GM23338 (cell line): ENCODE measurements at regions not wholly inside any gene's neighbourhood (a gene's known extent, or its start where the extent isn't known, plus 50 kb on each side); places are given as distances from the start of the nearest gene placed in this dataset.

ENCODE experiments used
- ATAC-seq: fragments of 200-7000 bp; cut with Tn5 transposase; 3 replicates; pipeline ENCODE4 v1.9.1; 2020
- DNase-seq: peaks from one replicate; pipeline ENCODE4 v3.0.0-alpha.2; 2015; ENCODE audit warnings: low spot score
- H2AFZ ChIP-seq: fragments of 200-600 bp; sonication (generic); 2 replicates; pipeline ENCODE4 v1.8.0; 2016; ENCODE audit warnings: antibody characterized with exemption, mild to moderate bottlenecking, moderate library complexity
- H3F3A ChIP-seq: fragments of 200-600 bp; sonication (generic); replicated peaks from 2 replicates; pipeline ENCODE4 v1.8.0; 2017; ENCODE audit warnings: antibody characterized with exemption, mixed run types, low read depth
- H3K27ac ChIP-seq: fragments of 200-600 bp; sonication (generic); 2 replicates; pipeline ENCODE4 v1.6.1; 2016; ENCODE audit warnings: low read depth
- H3K27me3 ChIP-seq: fragments of 200-600 bp; sonication (generic); 2 replicates; pipeline ENCODE4 v1.8.0; 2016; ENCODE audit warnings: mild to moderate bottlenecking, mixed run types, moderate library complexity; ENCODE audit not compliant: insufficient read depth
- H3K36me3 ChIP-seq: fragments of 200-600 bp; sonication (generic); 2 replicates; pipeline ENCODE4 v1.8.0; 2016; ENCODE audit warnings: mild to moderate bottlenecking; ENCODE audit not compliant: insufficient read depth
- H3K4me1 ChIP-seq: fragments of 200-600 bp; sonication (generic); 2 replicates; pipeline ENCODE4 v1.8.0; 2016; ENCODE audit warnings: mild to moderate bottlenecking, moderate library complexity; ENCODE audit not compliant: insufficient read depth
- H3K4me2 ChIP-seq: fragments of 200-600 bp; sonication (generic); 2 replicates; pipeline ENCODE4 v1.7.1; 2017; ENCODE audit warnings: mixed run types
- H3K4me3 ChIP-seq: fragments of 200-600 bp; sonication (generic); 2 replicates; pipeline ENCODE4 v1.6.1; 2016; ENCODE audit warnings: mixed run types
- H3K79me2 ChIP-seq: fragments of 200-600 bp; sonication (generic); replicated peaks from 2 replicates; pipeline ENCODE4 v1.8.0; 2017; ENCODE audit warnings: mild to moderate bottlenecking; ENCODE audit not compliant: insufficient read depth
- H3K9me2 ChIP-seq: fragments of 200-600 bp; sonication (generic); 2 replicates; pipeline ENCODE4 v1.8.0; 2017; ENCODE audit not compliant: insufficient read depth
- H4K20me1 ChIP-seq: fragments of 200-600 bp; sonication (generic); replicated peaks from 2 replicates; pipeline ENCODE4 v1.8.0; 2017; ENCODE audit warnings: mild to moderate bottlenecking; ENCODE audit not compliant: insufficient read depth
- H3K27ac Mint-ChIP-seq: 2 replicates; pipeline ENCODE4 v1.8.0; 2020; ENCODE audit warnings: inconsistent platforms, mild to moderate bottlenecking, moderate library complexity, mixed read lengths
- H3K27me3 Mint-ChIP-seq: 3 replicates; pipeline ENCODE4 v1.8.0; 2022; ENCODE audit warnings: low read depth, mild to moderate bottlenecking, moderate library complexity, mixed read lengths, inconsistent platforms; ENCODE audit not compliant: insufficient read depth, poor library complexity
- H3K36me3 Mint-ChIP-seq: 3 replicates; pipeline ENCODE4 v1.8.0; 2021; ENCODE audit warnings: low read depth, mild to moderate bottlenecking, inconsistent platforms, moderate library complexity, mixed read lengths
- H3K4me1 Mint-ChIP-seq: 3 replicates; pipeline ENCODE4 v1.8.0; 2020; ENCODE audit warnings: mild to moderate bottlenecking, inconsistent platforms, mixed read lengths
- H3K4me3 Mint-ChIP-seq: 3 replicates; pipeline ENCODE4 v1.8.0; 2021; ENCODE audit warnings: moderate library complexity, mild to moderate bottlenecking, inconsistent platforms, mixed read lengths
- H3K9me3 Mint-ChIP-seq: 3 replicates; pipeline ENCODE4 v1.8.0; 2020; ENCODE audit warnings: moderate library complexity, mild to moderate bottlenecking, inconsistent platforms, mixed read lengths
- CREB1 ChIP-seq: fragments of 250-450 bp; sonication (Bioruptor Pico); IDR thresholded peaks from 2 replicates; pipeline ENCODE4 v1.5.0; 2020; ENCODE audit warnings: low read depth, mild to moderate bottlenecking, moderate library complexity
- EZH2 ChIP-seq: fragments of 200-600 bp; sonication (generic); IDR thresholded peaks from one replicate; pipeline ENCODE4 v1.8.0; 2017; ENCODE audit warnings: antibody characterized with exemption, mild to moderate bottlenecking, low read depth; ENCODE audit not compliant: unreplicated experiment
- EZH2phosphoT487 ChIP-seq: fragments of 200-600 bp; sonication (generic); IDR thresholded peaks from one replicate; pipeline ENCODE4 v1.8.1; 2018; ENCODE audit warnings: antibody characterized with exemption; ENCODE audit not compliant: unreplicated experiment
- JUNB ChIP-seq: IDR thresholded peaks from one replicate; pipeline ENCODE4 v1.6.1; 2016; ENCODE audit warnings: antibody characterized with exemption; ENCODE audit not compliant: unreplicated experiment
- NANOG ChIP-seq: IDR thresholded peaks from 2 replicates; pipeline ENCODE4 v1.6.1; 2016; ENCODE audit warnings: antibody characterized with exemption, borderline replicate concordance
- POLR2AphosphoS5 ChIP-seq: IDR thresholded peaks from 2 replicates; pipeline ENCODE4 v1.6.1; 2016; ENCODE audit warnings: antibody characterized with exemption, low read depth
- TF ChIP-seq, protein P1 (sequence below), 2 experiments: fragments of 200-600 bp in 1 of 2; sonication (generic) in 1 of 2; conservative IDR thresholded peaks; 2 replicates each; pipeline versions ENCODE4 v1.5.1 to v1.6.1; 2016 to 2017; ENCODE audit warnings: antibody characterized with exemption in 2 of 2, low read depth in 2 of 2, mild to moderate bottlenecking in 2 of 2, moderate library complexity in 1 of 2
- TF ChIP-seq, protein P2 (sequence below): fragments of 250-450 bp; sonication (Bioruptor Pico); IDR thresholded peaks from 2 replicates; pipeline ENCODE4 v1.5.0; 2020; ENCODE audit warnings: mild to moderate bottlenecking, moderate library complexity

DNA sequence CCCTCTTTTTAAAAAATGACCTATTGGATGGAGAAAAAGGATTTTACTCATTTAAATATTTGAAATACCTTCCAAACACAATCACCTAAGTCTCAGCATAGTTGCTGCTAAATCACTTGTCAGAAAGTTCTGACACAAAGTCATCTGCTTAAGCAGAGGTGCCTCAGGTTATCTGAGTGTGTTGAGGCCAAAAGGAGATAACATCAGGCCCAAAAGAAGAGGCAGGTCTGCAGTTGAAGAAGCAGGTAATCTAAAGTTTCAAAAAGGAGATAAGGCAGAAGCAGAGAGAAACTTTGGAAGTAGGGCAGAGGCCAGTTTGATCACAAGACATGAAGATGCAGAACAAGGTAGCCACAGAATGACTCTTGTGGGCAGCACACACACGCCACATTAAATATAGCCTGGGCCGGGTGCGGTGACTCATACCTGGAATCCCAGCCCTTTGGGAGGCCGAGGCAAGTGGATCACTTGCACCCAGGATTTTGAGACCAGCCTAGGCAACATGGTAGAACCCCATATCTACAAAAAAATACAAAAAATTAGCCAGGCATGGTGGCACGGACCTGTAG lies 175.7 kb upstream of the API5 start:
- Mint-ChIP-seq H3K4me3 (no peak overlapping the region), H3K4me1 (no peaks in the 10 kb centered on the region), H3K27me3 (peaks cover 2% of the 10 kb centered on the region), H3K9me3 (peaks cover 89% of the 10 kb centered on the region), H3K36me3 (peaks cover 27% of the 10 kb centered on the region), H3K27ac (no peak overlapping the region)
- Histone ChIP-seq H3K79me2 (no peaks in the 10 kb centered on the region), H3K9me2 (no peaks in the 10 kb centered on the region), H3K27ac (no peak overlapping the region), H2AFZ (no peak overlapping the region), H3K4me3 (no peak overlapping the region), H3F3A (no peaks in the 10 kb centered on the region), H3K27me3 (no peaks in the 10 kb centered on the region), H4K20me1 (no peaks in the 10 kb centered on the region), H3K4me1 (no peaks in the 10 kb centered on the region), H3K36me3 (no peaks in the 10 kb centered on the region), H3K4me2 (no peak overlapping the region)
- no peak for TF ChIP-seq EZH2
- TF ChIP-seq, protein P1, sequence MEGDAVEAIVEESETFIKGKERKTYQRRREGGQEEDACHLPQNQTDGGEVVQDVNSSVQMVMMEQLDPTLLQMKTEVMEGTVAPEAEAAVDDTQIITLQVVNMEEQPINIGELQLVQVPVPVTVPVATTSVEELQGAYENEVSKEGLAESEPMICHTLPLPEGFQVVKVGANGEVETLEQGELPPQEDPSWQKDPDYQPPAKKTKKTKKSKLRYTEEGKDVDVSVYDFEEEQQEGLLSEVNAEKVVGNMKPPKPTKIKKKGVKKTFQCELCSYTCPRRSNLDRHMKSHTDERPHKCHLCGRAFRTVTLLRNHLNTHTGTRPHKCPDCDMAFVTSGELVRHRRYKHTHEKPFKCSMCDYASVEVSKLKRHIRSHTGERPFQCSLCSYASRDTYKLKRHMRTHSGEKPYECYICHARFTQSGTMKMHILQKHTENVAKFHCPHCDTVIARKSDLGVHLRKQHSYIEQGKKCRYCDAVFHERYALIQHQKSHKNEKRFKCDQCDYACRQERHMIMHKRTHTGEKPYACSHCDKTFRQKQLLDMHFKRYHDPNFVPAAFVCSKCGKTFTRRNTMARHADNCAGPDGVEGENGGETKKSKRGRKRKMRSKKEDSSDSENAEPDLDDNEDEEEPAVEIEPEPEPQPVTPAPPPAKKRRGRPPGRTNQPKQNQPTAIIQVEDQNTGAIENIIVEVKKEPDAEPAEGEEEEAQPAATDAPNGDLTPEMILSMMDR (conservative IDR thresholded peaks at IDR 0.05; ENCODE audit: low read depth in 2 of 2), result no peak
- TF ChIP-seq JUNB, result no peak
- no peak for TF ChIP-seq NANOG
- TF ChIP-seq CREB1, result no peak
- TF ChIP-seq EZH2phosphoT487, result no peak
- no peak for TF ChIP-seq POLR2AphosphoS5
- ATAC-seq, result no peak
- no peak for DNase-seq

DNA sequence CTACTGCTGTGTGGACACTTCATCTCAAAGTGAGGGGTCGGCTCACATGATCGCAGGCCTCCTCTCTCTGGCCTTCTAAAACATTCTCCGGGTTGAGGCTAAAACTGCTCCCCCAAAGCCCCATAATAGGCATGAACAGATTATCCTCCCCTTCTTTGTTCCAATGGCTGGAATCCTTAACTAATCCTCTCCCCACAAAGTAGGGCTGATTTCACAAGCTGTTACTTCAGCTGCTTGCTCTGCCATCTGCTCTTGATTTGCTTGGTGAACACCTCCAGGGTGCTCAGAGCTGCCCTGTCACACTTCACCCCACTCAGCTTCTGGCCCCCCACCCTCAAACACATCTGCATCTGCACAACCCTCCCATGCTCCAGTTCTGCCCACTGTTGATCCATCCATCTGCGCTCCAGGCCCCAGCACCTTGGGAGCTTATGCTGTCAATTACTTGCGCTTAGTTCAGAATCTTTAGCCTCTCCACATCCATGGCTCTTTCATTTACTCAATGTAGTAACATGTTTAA lies 173.1 kb upstream of the API5 start:
- Mint-ChIP-seq H3K4me3 (no peak overlapping the region), H3K36me3 (peaks cover 35% of the 10 kb centered on the region), H3K4me1 (no peaks in the 10 kb centered on the region), H3K9me3 (peaks cover 89% of the 10 kb centered on the region), H3K27me3 (peaks cover 2% of the 10 kb centered on the region), H3K27ac (no peak overlapping the region; the same call in 1 of the 2 replicates)
- Histone ChIP-seq H3K27me3 (no peaks in the 10 kb centered on the region), H3K9me2 (no peaks in the 10 kb centered on the region), H4K20me1 (no peaks in the 10 kb centered on the region), H3K4me3 (no peak overlapping the region), H3K36me3 (no peaks in the 10 kb centered on the region), H3K4me1 (no peaks in the 10 kb centered on the region), H2AFZ (no peak overlapping the region), H3K79me2 (no peaks in the 10 kb centered on the region), H3F3A (no peaks in the 10 kb centered on the region), H3K4me2 (no peak overlapping the region), H3K27ac (no peak overlapping the region)
- ATAC-seq (no peak), DNase-seq (no peak)
- no peak for TF ChIP-seq NANOG
- TF ChIP-seq, protein P2, sequence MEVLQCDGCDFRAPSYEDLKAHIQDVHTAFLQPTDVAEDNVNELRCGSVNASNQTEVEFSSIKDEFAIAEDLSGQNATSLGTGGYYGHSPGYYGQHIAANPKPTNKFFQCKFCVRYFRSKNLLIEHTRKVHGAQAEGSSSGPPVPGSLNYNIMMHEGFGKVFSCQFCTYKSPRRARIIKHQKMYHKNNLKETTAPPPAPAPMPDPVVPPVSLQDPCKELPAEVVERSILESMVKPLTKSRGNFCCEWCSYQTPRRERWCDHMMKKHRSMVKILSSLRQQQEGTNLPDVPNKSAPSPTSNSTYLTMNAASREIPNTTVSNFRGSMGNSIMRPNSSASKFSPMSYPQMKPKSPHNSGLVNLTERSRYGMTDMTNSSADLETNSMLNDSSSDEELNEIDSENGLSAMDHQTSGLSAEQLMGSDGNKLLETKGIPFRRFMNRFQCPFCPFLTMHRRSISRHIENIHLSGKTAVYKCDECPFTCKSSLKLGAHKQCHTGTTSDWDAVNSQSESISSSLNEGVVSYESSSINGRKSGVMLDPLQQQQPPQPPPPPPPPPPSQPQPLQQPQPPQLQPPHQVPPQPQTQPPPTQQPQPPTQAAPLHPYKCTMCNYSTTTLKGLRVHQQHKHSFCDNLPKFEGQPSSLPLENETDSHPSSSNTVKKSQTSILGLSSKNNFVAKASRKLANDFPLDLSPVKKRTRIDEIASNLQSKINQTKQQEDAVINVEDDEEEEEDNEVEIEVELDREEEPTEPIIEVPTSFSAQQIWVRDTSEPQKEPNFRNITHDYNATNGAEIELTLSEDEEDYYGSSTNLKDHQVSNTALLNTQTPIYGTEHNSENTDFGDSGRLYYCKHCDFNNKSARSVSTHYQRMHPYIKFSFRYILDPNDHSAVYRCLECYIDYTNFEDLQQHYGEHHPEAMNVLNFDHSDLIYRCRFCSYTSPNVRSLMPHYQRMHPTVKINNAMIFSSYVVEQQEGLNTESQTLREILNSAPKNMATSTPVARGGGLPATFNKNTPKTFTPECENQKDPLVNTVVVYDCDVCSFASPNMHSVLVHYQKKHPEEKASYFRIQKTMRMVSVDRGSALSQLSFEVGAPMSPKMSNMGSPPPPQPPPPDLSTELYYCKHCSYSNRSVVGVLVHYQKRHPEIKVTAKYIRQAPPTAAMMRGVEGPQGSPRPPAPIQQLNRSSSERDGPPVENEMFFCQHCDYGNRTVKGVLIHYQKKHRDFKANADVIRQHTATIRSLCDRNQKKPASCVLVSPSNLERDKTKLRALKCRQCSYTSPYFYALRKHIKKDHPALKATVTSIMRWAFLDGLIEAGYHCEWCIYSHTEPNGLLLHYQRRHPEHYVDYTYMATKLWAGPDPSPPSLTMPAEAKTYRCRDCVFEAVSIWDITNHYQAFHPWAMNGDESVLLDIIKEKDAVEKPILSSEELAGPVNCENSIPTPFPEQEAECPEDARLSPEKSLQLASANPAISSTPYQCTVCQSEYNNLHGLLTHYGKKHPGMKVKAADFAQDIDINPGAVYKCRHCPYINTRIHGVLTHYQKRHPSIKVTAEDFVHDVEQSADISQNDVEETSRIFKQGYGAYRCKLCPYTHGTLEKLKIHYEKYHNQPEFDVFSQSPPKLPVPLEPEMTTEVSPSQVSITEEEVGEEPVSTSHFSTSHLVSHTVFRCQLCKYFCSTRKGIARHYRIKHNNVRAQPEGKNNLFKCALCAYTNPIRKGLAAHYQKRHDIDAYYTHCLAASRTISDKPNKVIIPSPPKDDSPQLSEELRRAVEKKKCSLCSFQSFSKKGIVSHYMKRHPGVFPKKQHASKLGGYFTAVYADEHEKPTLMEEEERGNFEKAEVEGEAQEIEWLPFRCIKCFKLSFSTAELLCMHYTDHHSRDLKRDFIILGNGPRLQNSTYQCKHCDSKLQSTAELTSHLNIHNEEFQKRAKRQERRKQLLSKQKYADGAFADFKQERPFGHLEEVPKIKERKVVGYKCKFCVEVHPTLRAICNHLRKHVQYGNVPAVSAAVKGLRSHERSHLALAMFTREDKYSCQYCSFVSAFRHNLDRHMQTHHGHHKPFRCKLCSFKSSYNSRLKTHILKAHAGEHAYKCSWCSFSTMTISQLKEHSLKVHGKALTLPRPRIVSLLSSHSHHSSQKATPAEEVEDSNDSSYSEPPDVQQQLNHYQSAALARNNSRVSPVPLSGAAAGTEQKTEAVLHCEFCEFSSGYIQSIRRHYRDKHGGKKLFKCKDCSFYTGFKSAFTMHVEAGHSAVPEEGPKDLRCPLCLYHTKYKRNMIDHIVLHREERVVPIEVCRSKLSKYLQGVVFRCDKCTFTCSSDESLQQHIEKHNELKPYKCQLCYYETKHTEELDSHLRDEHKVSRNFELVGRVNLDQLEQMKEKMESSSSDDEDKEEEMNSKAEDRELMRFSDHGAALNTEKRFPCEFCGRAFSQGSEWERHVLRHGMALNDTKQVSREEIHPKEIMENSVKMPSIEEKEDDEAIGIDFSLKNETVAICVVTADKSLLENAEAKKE (CRISPR knock-in tag), result no peak
